ENCODE measurements at regions not wholly inside any gene's neighbourhood (a gene's known extent, or its start where the extent isn't known, plus 50 kb on each side); places are given as distances from the start of the nearest gene placed in this dataset.
"Not testable (repeated sequence)": the region's sequence is repeated elsewhere in the genome, so short reads cannot be mapped to it uniquely, and the experiment has no call there.

DNA sequence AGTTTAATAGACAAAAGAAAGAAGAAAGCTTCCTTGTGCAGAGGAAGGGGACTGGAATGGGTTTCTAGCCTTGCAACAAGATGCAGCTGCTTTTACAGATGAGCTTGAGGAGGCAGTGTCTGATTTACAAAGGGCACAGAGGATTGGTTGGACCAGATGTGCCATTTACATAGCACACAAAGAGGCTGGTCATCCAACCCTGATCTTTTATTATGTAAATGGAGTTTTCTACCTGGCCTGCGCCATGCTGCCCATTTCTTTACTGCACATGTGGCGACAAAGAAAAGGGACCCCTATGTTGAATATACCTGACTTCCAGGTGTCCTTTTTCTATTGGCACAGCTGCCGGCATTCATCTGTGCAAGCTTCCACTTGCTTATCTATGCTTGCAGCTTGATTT lies 409.4 kb upstream of the FRG2C start:
- Mint-ChIP-seq H3K4me1 (no peaks in the 10 kb centered on the region), H3K9me3 (no peaks in the 10 kb centered on the region), H3K27ac (no peak overlapping the region), H3K27me3 (no peaks in the 10 kb centered on the region), H3K4me3 (no peak overlapping the region)
- DNase-seq, result no peak
- no peak for ATAC-seq

DNA sequence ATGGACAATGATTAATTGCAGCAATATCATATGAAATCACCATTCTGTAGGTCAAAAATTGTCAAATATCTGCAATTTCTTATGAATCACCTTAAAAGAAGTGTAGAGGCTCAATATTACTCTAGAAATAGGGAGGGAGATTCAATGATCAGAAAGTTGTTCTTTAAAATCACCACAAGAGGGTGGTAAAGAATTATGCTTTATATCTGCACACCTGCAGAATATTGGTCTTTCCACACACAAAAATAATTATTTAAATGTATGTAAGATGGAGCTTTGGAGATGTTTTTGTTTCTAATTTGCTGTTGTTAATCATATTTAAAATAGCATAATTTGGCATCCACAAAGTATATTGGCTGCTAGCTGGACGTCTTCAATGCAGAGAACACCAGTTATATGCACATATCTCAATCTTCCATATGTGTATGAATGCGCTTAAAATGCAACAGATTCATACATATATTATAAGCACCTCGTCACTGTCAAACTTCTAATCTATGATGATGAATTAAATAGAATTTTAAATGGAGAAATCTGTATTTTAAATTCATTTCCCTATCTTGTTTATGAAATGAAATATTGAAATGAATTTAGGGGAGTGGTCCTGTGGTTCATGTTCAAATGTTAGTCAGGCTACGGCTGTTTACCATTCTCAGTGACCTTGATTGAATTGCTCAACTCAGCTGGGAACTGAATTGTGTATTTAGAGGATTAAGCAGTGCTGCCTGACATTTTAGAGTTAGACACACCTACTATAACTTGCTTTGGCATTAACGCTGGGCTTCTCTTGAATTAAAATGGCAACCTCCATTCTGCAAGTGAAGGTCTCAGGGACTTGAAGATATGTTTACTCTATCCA lies 405.1 kb upstream of the FRG2C start:
- not testable (repeated sequence) for H3K4me3 Mint-ChIP-seq, H3K27ac Mint-ChIP-seq, H3K4me1 Mint-ChIP-seq, ATAC-seq, H3K9me3 Mint-ChIP-seq, DNase-seq, H3K27me3 Mint-ChIP-seq

DNA sequence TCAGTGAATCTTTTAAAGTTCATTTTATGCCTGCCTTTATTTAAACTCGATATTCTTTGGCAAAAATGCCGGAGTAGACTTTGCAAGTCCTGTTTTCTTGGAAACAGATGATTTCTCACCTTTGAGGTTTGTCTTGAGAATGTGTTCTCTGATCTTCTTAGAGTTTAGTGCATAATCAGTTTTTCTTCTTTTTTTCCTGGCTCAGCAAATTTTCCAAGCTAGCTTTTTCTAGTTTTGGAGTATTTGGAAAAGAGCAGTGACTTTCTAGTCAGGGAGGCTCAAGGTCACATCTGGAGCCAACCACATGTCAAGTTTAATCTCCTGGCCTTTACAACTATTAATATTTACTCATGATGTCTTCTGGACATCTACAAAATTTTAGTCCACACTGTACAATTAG lies 403.2 kb upstream of the FRG2C start:
- not testable (repeated sequence) for ATAC-seq, H3K27ac Mint-ChIP-seq, H3K4me3 Mint-ChIP-seq, DNase-seq, H3K4me1 Mint-ChIP-seq, H3K27me3 Mint-ChIP-seq, H3K9me3 Mint-ChIP-seq

DNA sequence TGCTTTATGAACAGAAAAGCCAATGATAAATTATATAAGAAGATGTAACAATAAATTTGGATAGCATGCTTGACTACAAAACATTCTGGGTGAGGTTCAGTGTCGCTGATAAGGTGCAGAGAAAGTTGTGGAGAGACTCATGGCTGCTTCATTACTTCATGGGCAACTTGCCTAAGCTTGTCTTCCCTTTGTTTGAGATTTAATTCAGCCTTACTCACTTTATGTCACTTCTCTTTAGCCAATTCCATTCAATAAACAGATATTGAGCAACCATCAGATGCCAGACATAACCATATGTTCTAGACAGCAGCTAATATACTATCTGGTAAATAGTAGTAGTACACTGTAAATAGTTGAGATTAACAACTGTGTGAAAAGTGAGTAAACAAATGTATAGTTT lies 401.5 kb upstream of the FRG2C start:
- Mint-ChIP-seq H3K27ac (no peak overlapping the region), H3K4me3 (no peak overlapping the region), H3K9me3 (no peaks in the 10 kb centered on the region), H3K4me1 (no peaks in the 10 kb centered on the region), H3K27me3 (no peaks in the 10 kb centered on the region)
- ATAC-seq (no peak), DNase-seq (no peak)

DNA sequence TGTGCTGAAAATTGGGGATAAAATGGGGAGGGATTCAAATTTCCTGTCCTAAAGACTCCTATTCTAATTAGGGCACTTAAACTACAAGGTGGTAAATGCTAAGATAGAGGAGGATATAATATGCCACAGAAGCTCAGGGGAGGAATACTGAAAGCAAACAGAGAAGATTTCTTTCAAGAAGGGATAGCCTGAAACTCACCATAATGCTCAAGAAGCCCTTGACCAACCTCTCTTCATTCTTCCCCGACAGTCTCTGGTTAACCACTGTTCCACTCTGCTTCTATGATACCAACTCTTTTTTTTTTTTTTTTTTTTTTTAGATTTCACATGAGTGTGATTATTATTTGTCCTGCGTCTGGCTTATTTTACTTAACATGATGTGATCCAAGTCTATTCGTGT lies 398.2 kb upstream of the FRG2C start:
- H3K27me3 Mint-ChIP-seq, result no peaks in the 10 kb centered on the region
- H3K27ac Mint-ChIP-seq, result no peak overlapping the region
- ATAC-seq (no peak), DNase-seq (no peak)
- H3K4me1 Mint-ChIP-seq, result no peaks in the 10 kb centered on the region
- H3K4me3 Mint-ChIP-seq, result no peak overlapping the region
- H3K9me3 Mint-ChIP-seq, result no peaks in the 10 kb centered on the region

DNA sequence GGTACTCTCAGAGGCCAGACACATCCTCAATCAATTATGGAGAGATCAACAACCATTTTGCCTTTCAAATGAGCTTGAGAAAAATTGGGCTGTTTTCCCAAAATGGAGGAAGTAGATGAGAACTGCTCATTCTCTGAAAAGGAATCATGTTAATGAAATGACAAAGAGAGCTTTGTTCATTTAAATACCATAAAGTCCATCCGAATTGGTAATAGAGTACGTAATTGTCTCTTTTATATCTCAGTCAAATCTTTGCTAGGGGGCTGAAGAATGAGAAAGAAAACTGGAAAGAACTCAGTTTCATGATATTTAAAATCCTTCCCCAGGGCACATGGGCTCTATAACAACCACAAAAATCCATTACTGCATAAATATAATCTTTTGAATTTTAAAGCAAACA lies 395.6 kb upstream of the FRG2C start:
- not testable (repeated sequence) for H3K9me3 Mint-ChIP-seq, H3K4me1 Mint-ChIP-seq, H3K27ac Mint-ChIP-seq, H3K4me3 Mint-ChIP-seq, H3K27me3 Mint-ChIP-seq, ATAC-seq, DNase-seq

DNA sequence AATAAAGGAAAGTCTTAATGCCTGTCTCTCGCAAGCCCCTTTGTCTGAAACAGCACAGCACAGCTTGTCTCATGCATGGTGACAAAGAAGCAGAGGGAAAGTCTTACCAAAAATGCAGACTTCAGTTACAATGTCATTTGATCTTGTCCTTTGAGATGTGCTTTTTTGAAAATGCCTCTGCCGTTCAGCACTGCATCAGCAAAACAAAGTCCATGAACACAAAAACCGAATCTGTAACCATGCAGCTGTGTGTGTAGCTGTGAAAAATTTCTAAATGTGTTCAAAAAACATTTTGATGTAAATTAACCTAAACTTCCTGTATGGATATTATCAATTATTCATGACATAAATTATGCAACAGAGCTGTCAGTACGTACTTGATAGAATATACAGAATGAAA lies 391.9 kb upstream of the FRG2C start:
- H3K9me3 Mint-ChIP-seq, H3K27me3 Mint-ChIP-seq, H3K27ac Mint-ChIP-seq, DNase-seq, H3K4me1 Mint-ChIP-seq, H3K4me3 Mint-ChIP-seq, ATAC-seq: not testable (repeated sequence)

DNA sequence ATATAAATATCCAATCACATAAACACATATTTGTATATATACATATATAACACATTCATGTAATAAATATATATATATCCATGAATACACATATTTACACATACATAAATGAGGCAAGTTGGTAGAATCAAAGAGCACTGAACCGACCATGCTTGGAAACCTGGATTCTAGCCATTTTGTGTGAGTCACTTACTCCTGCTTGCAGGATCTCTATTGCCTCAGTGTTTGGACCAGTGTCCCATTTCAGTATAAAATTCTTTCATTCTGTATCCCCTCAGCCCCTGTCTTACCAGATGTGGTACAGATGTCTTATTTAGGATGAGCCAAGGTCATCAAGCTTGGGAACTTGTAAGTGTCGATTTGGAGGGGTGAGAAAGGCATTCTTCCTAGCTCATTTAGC lies 391.4 kb upstream of the FRG2C start:
- peaks cover 0 to 4% of the 10 kb centered on the region in 2 donors for H3K9me3 Mint-ChIP-seq
- ATAC-seq (no peak), DNase-seq (no peak)
- H3K4me1 Mint-ChIP-seq, result no peaks in the 10 kb centered on the region
- no peak overlapping the region for H3K4me3 Mint-ChIP-seq
- no peaks in the 10 kb centered on the region for H3K27me3 Mint-ChIP-seq
- H3K27ac Mint-ChIP-seq, result no peak overlapping the region

DNA sequence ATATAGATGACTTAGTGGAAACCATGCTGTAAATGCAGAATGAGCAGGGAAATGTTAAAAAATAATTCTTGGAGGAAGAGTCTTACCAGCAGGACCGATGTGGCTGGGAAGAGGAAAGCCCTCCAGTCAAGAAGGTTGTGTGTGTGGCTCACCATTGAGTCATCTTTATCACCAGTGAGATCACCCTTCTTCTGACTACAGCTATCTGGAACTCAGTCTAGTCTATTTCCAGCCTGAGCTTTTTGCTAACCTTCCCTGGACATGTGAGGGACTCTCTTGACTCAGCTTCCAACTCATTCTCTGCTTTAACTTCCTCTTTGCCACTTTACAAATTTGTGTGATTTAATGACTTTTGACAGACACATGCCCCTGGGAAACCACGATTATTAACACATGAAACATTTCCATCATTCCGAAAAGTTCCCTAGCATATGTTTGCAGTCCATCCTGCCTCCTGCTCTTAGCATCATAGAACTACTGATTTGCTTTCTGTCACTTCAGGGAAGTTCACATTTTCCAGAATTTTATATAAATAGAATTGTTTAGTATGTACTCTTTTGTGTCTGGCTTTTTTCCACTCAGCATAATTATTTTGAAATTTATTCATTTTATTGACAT lies 378.5 kb upstream of the FRG2C start:
- not testable (repeated sequence) for H3K27me3 Mint-ChIP-seq, ATAC-seq, H3K27ac Mint-ChIP-seq, H3K9me3 Mint-ChIP-seq, DNase-seq, H3K4me1 Mint-ChIP-seq, H3K4me3 Mint-ChIP-seq

DNA sequence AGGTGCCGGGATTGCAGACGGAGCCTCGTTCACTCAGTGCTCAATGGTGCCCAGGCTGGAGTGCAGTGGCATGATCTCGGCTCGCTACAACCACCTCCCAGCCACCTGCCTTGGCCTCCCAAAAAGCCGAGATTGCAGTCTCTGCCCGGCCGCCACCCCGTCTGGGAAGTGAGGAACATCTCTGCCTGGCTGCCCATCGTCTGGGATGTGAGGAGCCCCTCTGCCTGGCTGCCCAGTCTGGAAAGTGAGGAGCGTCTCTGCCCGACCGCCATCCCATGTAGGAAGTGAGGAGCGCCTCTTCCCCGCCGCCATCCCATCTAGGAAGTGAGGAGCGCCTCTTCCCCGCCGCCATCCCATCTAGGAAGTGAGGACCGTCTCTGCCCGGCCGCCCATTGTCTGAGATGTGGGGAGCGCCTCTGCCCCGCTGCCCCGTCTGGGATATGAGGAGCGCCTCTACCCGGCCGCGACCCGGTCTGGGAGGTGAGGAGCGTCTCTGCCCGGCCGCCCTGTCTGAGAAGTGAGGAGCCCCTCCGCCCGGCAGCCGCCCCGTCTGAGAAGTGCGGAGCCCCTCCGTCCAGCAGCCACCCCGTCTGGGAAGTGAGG lies 375.1 kb upstream of the FRG2C start:
- ATAC-seq, H3K27me3 Mint-ChIP-seq: not testable (repeated sequence)

DNA sequence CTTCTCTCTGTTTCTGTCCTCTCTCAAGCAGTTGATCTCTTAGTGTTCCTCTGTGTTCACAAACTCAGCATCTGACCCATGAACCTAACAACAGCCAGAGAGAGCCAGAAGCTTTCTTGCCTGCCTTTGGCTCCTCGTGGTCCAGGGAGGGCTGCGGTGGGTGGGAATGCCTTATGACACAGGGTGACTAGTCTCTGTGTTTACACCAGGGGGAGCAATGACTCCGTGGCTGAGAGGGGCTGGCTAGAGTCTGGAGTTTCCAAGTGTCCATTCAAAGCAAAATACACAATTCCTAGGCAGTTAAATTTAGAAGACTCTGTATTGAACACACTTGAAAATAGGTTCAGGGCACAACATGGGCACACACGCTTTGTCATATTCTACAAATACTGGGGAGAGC lies 370.0 kb upstream of the FRG2C start:
- H3K4me1 Mint-ChIP-seq, result no peaks in the 10 kb centered on the region
- peaks cover 0 to 15% of the 10 kb centered on the region in 2 donors for H3K9me3 Mint-ChIP-seq
- no peak overlapping the region for H3K4me3 Mint-ChIP-seq
- H3K27ac Mint-ChIP-seq, result no peak overlapping the region
- no peak for ATAC-seq
- peaks cover 8% of the 10 kb centered on the region for H3K27me3 Mint-ChIP-seq
- no peak for DNase-seq

More for the DNA sequence above, 375.1 kb upstream of the FRG2C start:
- not testable (repeated sequence) for H3K27ac Mint-ChIP-seq, H3K4me1 Mint-ChIP-seq, H3K9me3 Mint-ChIP-seq, DNase-seq, H3K4me3 Mint-ChIP-seq

DNA sequence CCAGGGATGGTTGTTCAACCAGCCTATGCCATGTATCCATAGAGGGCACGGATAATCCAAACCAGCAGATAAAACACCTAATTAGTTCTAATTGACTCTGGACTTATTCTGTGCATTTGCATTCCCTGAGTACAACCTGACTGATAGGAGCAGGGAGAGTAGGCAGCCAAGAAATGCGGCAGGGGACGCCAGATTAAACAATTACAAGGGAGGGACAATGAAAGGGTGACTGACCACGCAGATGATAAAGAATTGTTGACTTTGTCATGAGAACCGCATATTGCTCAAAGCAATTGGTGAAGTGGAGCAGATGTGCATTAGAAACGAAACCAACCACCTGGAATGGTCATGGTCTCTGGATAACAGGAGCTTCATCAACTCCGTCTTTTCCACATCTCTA lies 369.1 kb upstream of the FRG2C start:
- DNase-seq (no peak), ATAC-seq (no peak)
- Mint-ChIP-seq H3K27ac (no peak overlapping the region), H3K9me3 (peaks cover 0 to 15% of the 10 kb centered on the region in 2 donors), H3K27me3 (peaks cover 8% of the 10 kb centered on the region), H3K4me3 (no peak overlapping the region), H3K4me1 (no peaks in the 10 kb centered on the region)

DNA sequence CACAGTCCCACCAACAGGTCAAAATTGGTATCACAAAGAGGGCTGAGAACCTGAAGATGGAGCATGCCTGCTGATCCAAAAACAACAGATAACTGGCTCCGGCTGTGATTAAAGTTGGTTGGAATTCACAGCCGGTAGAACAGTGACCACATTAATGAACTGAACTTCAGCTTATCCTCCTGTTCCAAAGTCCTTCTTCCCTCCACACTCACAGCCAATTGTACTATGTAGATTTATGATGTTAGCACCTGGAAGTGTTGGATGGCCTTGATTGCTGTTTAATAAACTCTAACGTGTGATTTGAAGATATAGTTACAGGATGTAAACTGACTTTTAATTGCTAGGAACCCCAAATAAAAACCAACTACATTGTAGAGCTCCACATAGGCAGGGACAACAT lies 367.3 kb upstream of the FRG2C start:
- H3K9me3 Mint-ChIP-seq, result peaks cover 0 to 15% of the 10 kb centered on the region in 2 donors
- H3K4me3 Mint-ChIP-seq, result no peak overlapping the region
- H3K27me3 Mint-ChIP-seq, result peaks cover 8% of the 10 kb centered on the region
- ATAC-seq (no peak), DNase-seq (no peak)
- no peaks in the 10 kb centered on the region for H3K4me1 Mint-ChIP-seq
- H3K27ac Mint-ChIP-seq, result no peak overlapping the region

DNA sequence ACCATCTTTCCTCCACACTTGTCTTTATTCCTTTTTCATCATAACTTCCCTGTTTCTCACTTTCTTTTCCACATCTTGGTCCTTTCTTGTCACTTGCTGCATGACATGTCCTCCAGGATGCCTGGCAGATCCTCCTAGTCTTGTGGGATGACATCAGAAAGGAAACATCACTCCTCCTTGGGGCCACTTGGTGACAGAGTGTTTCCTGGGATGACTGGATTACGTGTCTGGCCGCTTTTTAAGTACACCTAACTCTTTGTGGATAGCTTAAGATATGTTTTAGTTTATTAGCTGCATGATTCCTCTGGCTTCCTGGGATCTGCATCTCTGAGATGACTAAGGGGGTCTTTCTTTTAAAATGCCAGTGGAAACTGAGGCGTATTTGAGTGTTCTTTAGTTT lies 363.5 kb upstream of the FRG2C start:
- Mint-ChIP-seq H3K4me1 (no peaks in the 10 kb centered on the region), H3K4me3 (no peak overlapping the region), H3K27me3 (no peaks in the 10 kb centered on the region), H3K9me3 (peaks cover 0 to 15% of the 10 kb centered on the region in 2 donors), H3K27ac (no peak overlapping the region)
- DNase-seq, result no peak
- no peak for ATAC-seq

DNA sequence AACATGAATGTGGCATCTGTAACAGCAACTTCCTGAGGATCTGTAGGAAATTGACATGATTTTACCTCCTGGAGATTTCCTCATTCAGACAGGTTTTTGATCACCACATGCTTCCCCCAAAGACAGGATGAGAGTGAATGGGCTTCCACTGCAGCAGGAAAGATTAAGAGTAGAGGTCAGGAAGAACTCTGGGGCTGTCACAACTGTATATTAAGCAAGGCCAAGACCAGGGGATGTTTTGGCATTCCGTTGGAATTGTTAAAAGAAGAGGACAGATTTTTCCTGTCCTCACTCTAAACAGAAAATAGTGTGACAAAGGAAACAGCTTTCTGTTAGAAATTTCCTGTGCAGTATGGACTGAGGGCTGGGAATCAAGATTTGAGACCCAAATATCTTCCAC lies 363.1 kb upstream of the FRG2C start:
- DNase-seq, ATAC-seq, H3K27ac Mint-ChIP-seq, H3K4me3 Mint-ChIP-seq, H3K27me3 Mint-ChIP-seq, H3K4me1 Mint-ChIP-seq: not testable (repeated sequence)
- peaks cover 0 to 15% of the 10 kb centered on the region in 2 donors for H3K9me3 Mint-ChIP-seq

DNA sequence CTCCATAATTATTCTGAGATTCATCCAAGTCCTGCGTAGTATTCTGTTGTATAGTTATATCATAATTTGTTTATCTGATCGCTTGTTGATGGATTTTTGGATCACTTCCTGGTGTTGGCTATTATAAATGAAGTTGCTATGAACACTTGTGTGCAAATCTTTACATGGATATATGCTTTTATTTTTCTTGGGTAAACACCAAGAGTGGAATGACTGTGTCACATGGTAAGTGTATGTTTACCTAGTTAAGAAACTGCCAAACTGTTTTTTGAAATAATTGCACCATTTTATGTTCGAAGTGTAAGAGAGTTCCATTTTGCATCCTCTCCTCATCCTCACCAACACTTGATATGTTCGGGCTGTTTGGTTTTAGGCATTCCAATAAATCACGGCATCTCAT lies 360.4 kb upstream of the FRG2C start:
- ATAC-seq (no peak), DNase-seq (no peak)
- H3K4me3 Mint-ChIP-seq, result no peak overlapping the region
- H3K4me1 Mint-ChIP-seq, result no peaks in the 10 kb centered on the region
- no peaks in the 10 kb centered on the region for H3K27me3 Mint-ChIP-seq
- peaks cover 0 to 2% of the 10 kb centered on the region in 2 donors for H3K9me3 Mint-ChIP-seq
- no peak overlapping the region for H3K27ac Mint-ChIP-seq
